ENCODE measurements at regions not wholly inside any gene's neighbourhood (a gene's known extent, or its start where the extent isn't known, plus 50 kb on each side); places are given as distances from the start of the nearest gene placed in this dataset.

- DNase-seq: no peak
Observed at GRCh38 chr1:185645162-185645640, 89.0 kb upstream of the HMCN1 start.

- no peak for DNase-seq
Observed at GRCh38 chr1:185644531-185644930, 89.7 kb upstream of the HMCN1 start.

- DNase-seq: no peak
Observed at GRCh38 chr1:185636848-185637247, 97.3 kb upstream of the HMCN1 start.

- DNase-seq: no peak
Observed at GRCh38 chr1:185634704-185635103, 99.5 kb upstream of the HMCN1 start.

GRCh38 chr1:185632659-185633423 lies 101.3 kb upstream of the HMCN1 start:
- no peak for DNase-seq

- no peak for DNase-seq
Observed at GRCh38 chr1:185631843-185632242, 102.3 kb upstream of the HMCN1 start.

GRCh38 chr1:185627761-185628501 lies 106.3 kb upstream of the HMCN1 start:
- DNase-seq: no peak

- peak; percentile 26 for DNase-seq
Observed at GRCh38 chr1:185627171-185627570, 107.0 kb upstream of the HMCN1 start.

- DNase-seq: no peak
Observed at GRCh38 chr1:185626344-185626743, 107.8 kb upstream of the HMCN1 start.

GRCh38 chr1:185610954-185611353 lies 123.2 kb upstream of the HMCN1 start:
- DNase-seq: no peak

GRCh38 chr1:185608177-185608576 lies 126.0 kb upstream of the HMCN1 start:
- no peak for DNase-seq

GRCh38 chr1:185603158-185603557 lies 131.0 kb upstream of the HMCN1 start:
- DNase-seq: no peak

GRCh38 chr1:185601189-185601588 lies 133.0 kb upstream of the HMCN1 start:
- no peak for DNase-seq

- no peak for DNase-seq
Observed at GRCh38 chr1:185600641-185601040, 133.6 kb upstream of the HMCN1 start.

GRCh38 chr1:185598332-185598731 lies 135.9 kb upstream of the HMCN1 start:
- no peak for DNase-seq

- peak; percentile 84 for DNase-seq
Observed at GRCh38 chr1:185595835-185596667, 138.1 kb upstream of the HMCN1 start.

- DNase-seq: no peak
Observed at GRCh38 chr1:185594786-185595410, 139.3 kb upstream of the HMCN1 start.

GRCh38 chr1:185593271-185593670 lies 140.9 kb upstream of the HMCN1 start:
- DNase-seq: no peak

GRCh38 chr1:185585770-185586169 lies 148.4 kb upstream of the HMCN1 start:
- peak; percentile 64 for DNase-seq

- DNase-seq: no peak
Observed at GRCh38 chr1:185581961-185582725, 152.0 kb upstream of the HMCN1 start.

- peak; percentile 13 for DNase-seq
Observed at GRCh38 chr1:185581020-185581419, 153.2 kb upstream of the HMCN1 start.

- DNase-seq: no peak
Observed at GRCh38 chr1:185578293-185578692, 155.9 kb upstream of the HMCN1 start.

All from DMS53 (cell line).